ENCODE measurements at regions not wholly inside any gene's neighbourhood (a gene's known extent, or its start where the extent isn't known, plus 50 kb on each side); places are given as distances from the start of the nearest gene placed in this dataset.

DNA sequence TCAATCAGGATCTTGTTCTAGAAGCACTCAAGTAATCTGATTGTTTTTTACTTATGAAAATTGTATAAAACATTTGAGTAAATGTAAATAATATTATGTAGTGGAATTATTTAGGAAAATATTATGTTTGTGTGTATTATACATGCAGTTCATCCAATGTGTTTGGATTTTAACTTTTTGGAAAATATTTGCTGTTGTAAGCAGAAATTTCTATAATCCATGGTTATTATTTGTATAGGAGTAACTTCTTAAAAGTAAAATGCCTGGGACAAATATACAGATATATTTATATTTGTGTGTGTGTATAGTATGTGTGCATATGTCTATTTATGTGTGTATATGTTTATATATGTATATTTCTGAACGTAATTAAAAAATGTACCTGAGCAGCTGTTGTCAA lies 1394.6 kb upstream of the AGA start:
- H3K27me3 Mint-ChIP-seq (ENCODE audit: unreplicated experiment) = no peaks in the 10 kb centered on the region
- H3K4me1 Mint-ChIP-seq (ENCODE audit: unreplicated experiment) = no peaks in the 10 kb centered on the region
- H3K9me3 Mint-ChIP-seq (ENCODE audit: unreplicated experiment) = no peaks in the 10 kb centered on the region
- no peaks in the 10 kb centered on the region for H3K36me3 Mint-ChIP-seq (ENCODE audit: unreplicated experiment)
- H3K4me3 Mint-ChIP-seq (ENCODE audit: unreplicated experiment) = no peak overlapping the region
- TF ChIP-seq, protein P1, sequence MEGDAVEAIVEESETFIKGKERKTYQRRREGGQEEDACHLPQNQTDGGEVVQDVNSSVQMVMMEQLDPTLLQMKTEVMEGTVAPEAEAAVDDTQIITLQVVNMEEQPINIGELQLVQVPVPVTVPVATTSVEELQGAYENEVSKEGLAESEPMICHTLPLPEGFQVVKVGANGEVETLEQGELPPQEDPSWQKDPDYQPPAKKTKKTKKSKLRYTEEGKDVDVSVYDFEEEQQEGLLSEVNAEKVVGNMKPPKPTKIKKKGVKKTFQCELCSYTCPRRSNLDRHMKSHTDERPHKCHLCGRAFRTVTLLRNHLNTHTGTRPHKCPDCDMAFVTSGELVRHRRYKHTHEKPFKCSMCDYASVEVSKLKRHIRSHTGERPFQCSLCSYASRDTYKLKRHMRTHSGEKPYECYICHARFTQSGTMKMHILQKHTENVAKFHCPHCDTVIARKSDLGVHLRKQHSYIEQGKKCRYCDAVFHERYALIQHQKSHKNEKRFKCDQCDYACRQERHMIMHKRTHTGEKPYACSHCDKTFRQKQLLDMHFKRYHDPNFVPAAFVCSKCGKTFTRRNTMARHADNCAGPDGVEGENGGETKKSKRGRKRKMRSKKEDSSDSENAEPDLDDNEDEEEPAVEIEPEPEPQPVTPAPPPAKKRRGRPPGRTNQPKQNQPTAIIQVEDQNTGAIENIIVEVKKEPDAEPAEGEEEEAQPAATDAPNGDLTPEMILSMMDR (IDR thresholded peaks at IDR 0.05) = no peak
- H3K27ac Mint-ChIP-seq (ENCODE audit: unreplicated experiment) = no peak overlapping the region
- no peak for DNase-seq (ENCODE audit: extremely low spot score, unreplicated experiment)

DNA sequence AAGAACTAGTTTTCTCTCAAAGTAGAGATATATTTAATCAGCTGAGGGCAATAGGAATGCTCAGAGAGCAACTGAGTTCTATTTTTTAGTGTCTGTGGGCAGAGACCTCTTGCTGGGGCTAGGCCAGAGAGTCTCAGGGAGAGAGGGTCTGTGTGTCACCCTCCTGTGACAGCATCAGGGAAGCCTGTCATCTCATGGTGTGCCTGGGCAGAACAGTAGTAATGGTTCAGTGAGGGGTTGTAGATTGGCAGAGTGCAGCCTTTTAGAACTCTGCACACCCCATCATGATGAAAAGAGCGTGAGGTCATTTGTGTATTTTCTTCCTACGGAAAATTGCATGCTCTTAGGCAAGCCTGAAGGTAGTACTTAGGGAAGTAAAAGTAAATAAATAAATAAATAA lies 1396.5 kb upstream of the AGA start:
- H3K4me3 Mint-ChIP-seq (ENCODE audit: unreplicated experiment) = no peak overlapping the region
- peaks cover 8% of the 10 kb centered on the region for H3K9me3 Mint-ChIP-seq (ENCODE audit: unreplicated experiment)
- no peaks in the 10 kb centered on the region for H3K27me3 Mint-ChIP-seq (ENCODE audit: unreplicated experiment)
- TF ChIP-seq, protein P1 (IDR thresholded peaks at IDR 0.05) = no peak
- no peak overlapping the region for H3K27ac Mint-ChIP-seq (ENCODE audit: unreplicated experiment)
- no peak for DNase-seq (ENCODE audit: extremely low spot score, unreplicated experiment)
- H3K36me3 Mint-ChIP-seq (ENCODE audit: unreplicated experiment) = no peaks in the 10 kb centered on the region
- no peaks in the 10 kb centered on the region for H3K4me1 Mint-ChIP-seq (ENCODE audit: unreplicated experiment)

DNA sequence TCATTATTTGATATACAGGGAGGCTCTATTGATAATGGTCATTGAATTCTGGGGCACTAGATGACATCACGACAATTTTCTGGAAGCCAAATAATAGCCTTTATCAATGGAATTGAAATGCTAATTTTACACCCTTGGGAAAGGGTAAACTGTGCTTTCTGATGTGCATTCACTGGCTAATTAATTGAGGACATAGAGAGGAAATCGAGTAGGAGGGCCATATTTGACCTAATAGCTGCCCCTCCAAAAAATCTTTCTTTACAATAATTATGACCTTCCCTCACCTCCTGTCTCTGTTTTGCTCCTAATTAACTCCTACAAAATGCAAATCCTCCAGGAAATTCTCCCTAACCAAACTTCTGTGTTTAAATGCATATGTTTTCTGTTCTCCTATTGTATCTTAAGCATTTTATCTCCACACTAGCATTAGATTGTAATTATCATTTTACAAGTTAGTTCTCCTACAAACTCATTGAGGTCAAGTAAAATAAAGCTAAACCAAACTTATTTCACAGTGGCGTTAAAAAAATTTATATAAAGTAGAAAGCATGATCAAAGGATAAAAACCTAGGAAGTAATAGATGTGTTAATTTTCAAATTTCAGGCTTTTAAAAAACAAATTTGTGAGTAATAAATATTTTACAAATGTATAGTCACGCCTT lies 1414.0 kb upstream of the AGA start:
- Mint-ChIP-seq H3K27me3 (ENCODE audit: unreplicated experiment) (no peaks in the 10 kb centered on the region), H3K27ac (ENCODE audit: unreplicated experiment) (no peak overlapping the region), H3K4me1 (ENCODE audit: unreplicated experiment) (no peaks in the 10 kb centered on the region), H3K9me3 (ENCODE audit: unreplicated experiment) (no peaks in the 10 kb centered on the region), H3K4me3 (ENCODE audit: unreplicated experiment) (no peak overlapping the region), H3K36me3 (ENCODE audit: unreplicated experiment) (no peaks in the 10 kb centered on the region)
- TF ChIP-seq, protein P1 (IDR thresholded peaks at IDR 0.05) = no peak
- no peak for DNase-seq (ENCODE audit: extremely low spot score, unreplicated experiment)

DNA sequence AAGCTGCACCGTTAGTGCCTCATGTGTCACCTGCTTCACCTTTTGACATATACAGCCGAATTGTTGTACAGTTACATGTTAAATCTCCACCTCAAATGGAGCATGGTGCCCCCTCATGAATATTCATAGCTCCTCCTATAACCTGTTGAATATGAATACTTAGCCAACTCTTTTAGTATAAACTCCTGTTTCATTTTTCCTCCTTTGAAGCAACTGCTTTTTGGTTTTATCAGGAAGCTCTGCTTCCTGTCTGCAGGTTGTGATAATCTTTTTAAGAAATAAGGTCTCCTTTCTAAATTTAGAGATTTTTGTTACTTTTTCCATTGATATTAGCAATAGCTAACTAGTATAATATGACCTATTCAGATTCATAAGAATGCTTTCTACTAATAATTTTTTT lies 1429.2 kb upstream of the AGA start:
- no peak for DNase-seq (ENCODE audit: extremely low spot score, unreplicated experiment)
- Mint-ChIP-seq H3K27me3 (ENCODE audit: unreplicated experiment) (no peaks in the 10 kb centered on the region), H3K27ac (ENCODE audit: unreplicated experiment) (no peak overlapping the region), H3K9me3 (ENCODE audit: unreplicated experiment) (no peaks in the 10 kb centered on the region), H3K4me3 (ENCODE audit: unreplicated experiment) (no peak overlapping the region), H3K36me3 (ENCODE audit: unreplicated experiment) (no peaks in the 10 kb centered on the region), H3K4me1 (ENCODE audit: unreplicated experiment) (no peaks in the 10 kb centered on the region)
- TF ChIP-seq, protein P1 (IDR thresholded peaks at IDR 0.05) = no peak

DNA sequence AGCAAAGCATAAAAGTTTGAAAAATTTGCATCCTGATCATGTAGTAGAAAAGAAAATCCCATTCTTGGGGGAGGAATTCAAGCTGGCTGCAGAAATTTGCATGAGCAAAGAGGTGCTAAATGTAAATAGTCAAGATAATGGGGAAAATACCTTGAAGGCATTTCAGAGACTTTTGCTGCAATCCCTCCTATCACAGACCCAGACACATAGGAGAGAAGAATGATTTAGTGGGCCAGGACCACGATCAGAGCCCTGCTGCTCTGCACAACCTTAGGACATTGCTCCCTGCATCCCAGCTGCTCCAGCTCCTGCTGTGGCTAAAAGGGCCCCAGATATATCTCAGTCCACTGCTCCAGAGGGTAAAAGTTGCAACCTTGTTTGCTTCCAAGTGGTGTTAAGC lies 1439.7 kb upstream of the AGA start:
- H3K36me3 Mint-ChIP-seq (ENCODE audit: unreplicated experiment) = no peaks in the 10 kb centered on the region
- peaks cover 10% of the 10 kb centered on the region for H3K9me3 Mint-ChIP-seq (ENCODE audit: unreplicated experiment)
- TF ChIP-seq, protein P1 (IDR thresholded peaks at IDR 0.05) = no peak
- H3K27ac Mint-ChIP-seq (ENCODE audit: unreplicated experiment) = no peak overlapping the region
- no peak for DNase-seq (ENCODE audit: extremely low spot score, unreplicated experiment)
- no peaks in the 10 kb centered on the region for H3K4me1 Mint-ChIP-seq (ENCODE audit: unreplicated experiment)
- H3K27me3 Mint-ChIP-seq (ENCODE audit: unreplicated experiment) = no peaks in the 10 kb centered on the region
- H3K4me3 Mint-ChIP-seq (ENCODE audit: unreplicated experiment) = no peak overlapping the region

Data from osteocyte (in vitro differentiated cells).